Superior temporal gyrus (tissue), 1 donor: ENCODE measurements at regions not wholly inside any gene's neighbourhood (a gene's known extent, or its start where the extent isn't known, plus 50 kb on each side); places are given as distances from the start of the nearest gene placed in this dataset.
"Not testable (repeated sequence)": the region's sequence is repeated elsewhere in the genome, so short reads cannot be mapped to it uniquely, and the experiment has no call there.

Experiments used
- DNase-seq: peaks from one replicate; pipeline ENCODE4 v3.0.0-alpha.2; 2016; ENCODE audit errors: extremely low spot score

- DNase-seq: no peak
Observed at GRCh38 chr2:146413086-146413610, 1431.7 kb upstream of the ACVR2A start.

- DNase-seq: no peak
Observed at GRCh38 chr2:146412625-146413024, 1432.2 kb upstream of the ACVR2A start.

GRCh38 chr2:146405402-146406309 is 1439.2 kb upstream of the ACVR2A start:
- not testable (repeated sequence) for DNase-seq

- not testable (repeated sequence) for DNase-seq
Observed at GRCh38 chr2:146403546-146404160, 1441.2 kb upstream of the ACVR2A start.

GRCh38 chr2:146392631-146393030 is 1452.2 kb upstream of the ACVR2A start:
- DNase-seq: no peak

- DNase-seq: no peak
Observed at GRCh38 chr2:146392186-146392585, 1452.6 kb upstream of the ACVR2A start.

- no peak for DNase-seq
Observed at GRCh38 chr2:146388757-146389156, 1456.1 kb upstream of the ACVR2A start.

GRCh38 chr2:146386096-146386495 is 1458.7 kb upstream of the ACVR2A start:
- DNase-seq: no peak

- DNase-seq: no peak
Observed at GRCh38 chr2:146385031-146385430, 1459.8 kb upstream of the ACVR2A start.

- DNase-seq: no peak
Observed at GRCh38 chr2:146376511-146377064, 1468.2 kb upstream of the ACVR2A start.

- DNase-seq: no peak
Observed at GRCh38 chr2:146374505-146374904, 1470.3 kb upstream of the ACVR2A start.

- DNase-seq: not testable (repeated sequence)
Observed at GRCh38 chr2:146371364-146371763, 1473.5 kb upstream of the ACVR2A start.

- peak; percentile 41 for DNase-seq
Observed at GRCh38 chr2:146370826-146371225, 1474.0 kb upstream of the ACVR2A start.

- no peak for DNase-seq
Observed at GRCh38 chr2:146366276-146366675, 1478.6 kb upstream of the ACVR2A start.

GRCh38 chr2:146365041-146365440 is 1479.8 kb upstream of the ACVR2A start:
- no peak for DNase-seq

GRCh38 chr2:146363731-146364130 is 1481.1 kb upstream of the ACVR2A start:
- DNase-seq: peak; percentile 25

- DNase-seq: no peak
Observed at GRCh38 chr2:146351689-146352088, 1493.1 kb upstream of the ACVR2A start.

- no peak for DNase-seq
Observed at GRCh38 chr2:146349334-146349733, 1495.5 kb upstream of the ACVR2A start.

GRCh38 chr2:146324951-146325350 is 1519.9 kb upstream of the ACVR2A start:
- no peak for DNase-seq

- DNase-seq: peak; percentile 6
Observed at GRCh38 chr2:146323564-146323963, 1521.3 kb upstream of the ACVR2A start.

- DNase-seq: no peak
Observed at GRCh38 chr2:146321175-146321574, 1523.7 kb upstream of the ACVR2A start.

GRCh38 chr2:146317959-146318358 is 1526.9 kb upstream of the ACVR2A start:
- no peak for DNase-seq

- DNase-seq: peak; percentile 55
Observed at GRCh38 chr2:146312899-146313298, 1531.9 kb upstream of the ACVR2A start.
